HEK293 (cell line): ENCODE measurements at regions not wholly inside any gene's neighbourhood (a gene's known extent, or its start where the extent isn't known, plus 50 kb on each side); places are given as distances from the start of the nearest gene placed in this dataset.

ENCODE experiments used
- CTCF ChIP-seq: fragments of 450-650 bp; formaldehyde crosslinking; IDR thresholded peaks from 2 replicates; pipeline ENCODE4 v1.5.1; 2016; ENCODE audit warnings: missing biosample characterization, missing genetic modification characterization
- GLIS2 ChIP-seq: fragments of 450-650 bp; formaldehyde crosslinking; IDR thresholded peaks from 2 replicates; pipeline ENCODE4 v1.5.1; 2016; ENCODE audit warnings: missing biosample characterization, missing genetic modification characterization
- KLF1 ChIP-seq: fragments of 450-650 bp; formaldehyde crosslinking; IDR thresholded peaks from 2 replicates; pipeline ENCODE4 v1.5.1; 2016; ENCODE audit warnings: missing biosample characterization, missing genetic modification characterization
- MYNN ChIP-seq: fragments of 450-650 bp; formaldehyde crosslinking; IDR thresholded peaks from 2 replicates; pipeline ENCODE4 v1.5.1; 2016; ENCODE audit warnings: missing biosample characterization, missing genetic modification characterization, borderline replicate concordance
- REPIN1 ChIP-seq: fragments of 450-650 bp; formaldehyde crosslinking; IDR thresholded peaks from 2 replicates; pipeline ENCODE4 v1.5.1; 2017; ENCODE audit warnings: missing biosample characterization, missing genetic modification characterization, low read depth
- YY1 ChIP-seq: fragments of 450-650 bp; formaldehyde crosslinking; IDR thresholded peaks from 2 replicates; pipeline ENCODE4 v1.5.1; 2018; ENCODE audit warnings: missing biosample characterization, missing genetic modification characterization
- ZBTB7A ChIP-seq: fragments of 450-650 bp; formaldehyde crosslinking; IDR thresholded peaks from 2 replicates; pipeline ENCODE4 v1.5.1; 2016; ENCODE audit warnings: low read depth, missing biosample characterization, missing genetic modification characterization
- ZNF24 ChIP-seq: fragments of 450-650 bp; formaldehyde crosslinking; IDR thresholded peaks from 2 replicates; pipeline ENCODE4 v1.5.1; 2016; ENCODE audit warnings: missing biosample characterization, missing genetic modification characterization
- ZNF324 ChIP-seq: fragments of 450-650 bp; formaldehyde crosslinking; IDR thresholded peaks from 2 replicates; pipeline ENCODE4 v1.5.1; 2016; ENCODE audit warnings: missing biosample characterization, missing genetic modification characterization
- TF ChIP-seq, protein P1 (sequence below): fragments of 450-650 bp; formaldehyde crosslinking; IDR thresholded peaks from 2 replicates; pipeline ENCODE4 v1.5.1; 2016; ENCODE audit warnings: missing biosample characterization, missing genetic modification characterization
- TF ChIP-seq, protein P2 (sequence below): fragments of 450-650 bp; formaldehyde crosslinking; IDR thresholded peaks from 2 replicates; pipeline ENCODE4 v1.5.1; 2016; ENCODE audit warnings: missing biosample characterization, missing genetic modification characterization

GRCh38 chr9:65426231-65426630, 141.2 kb upstream of the FOXD4L5 start:
- no peak for TF ChIP-seq GLIS2 (tag by site-specific recombination)
- TF ChIP-seq ZNF24 (tag by site-specific recombination): no peak
- no peak for TF ChIP-seq MYNN (tag by site-specific recombination)
- no peak for TF ChIP-seq YY1
- no peak for TF ChIP-seq REPIN1 (tag by site-specific recombination)
- TF ChIP-seq CTCF: no peak
- TF ChIP-seq ZNF324: no peak
- TF ChIP-seq, protein P1, sequence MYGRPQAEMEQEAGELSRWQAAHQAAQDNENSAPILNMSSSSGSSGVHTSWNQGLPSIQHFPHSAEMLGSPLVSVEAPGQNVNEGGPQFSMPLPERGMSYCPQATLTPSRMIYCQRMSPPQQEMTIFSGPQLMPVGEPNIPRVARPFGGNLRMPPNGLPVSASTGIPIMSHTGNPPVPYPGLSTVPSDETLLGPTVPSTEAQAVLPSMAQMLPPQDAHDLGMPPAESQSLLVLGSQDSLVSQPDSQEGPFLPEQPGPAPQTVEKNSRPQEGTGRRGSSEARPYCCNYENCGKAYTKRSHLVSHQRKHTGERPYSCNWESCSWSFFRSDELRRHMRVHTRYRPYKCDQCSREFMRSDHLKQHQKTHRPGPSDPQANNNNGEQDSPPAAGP (tag by site-specific recombination): no peak
- TF ChIP-seq, protein P2, sequence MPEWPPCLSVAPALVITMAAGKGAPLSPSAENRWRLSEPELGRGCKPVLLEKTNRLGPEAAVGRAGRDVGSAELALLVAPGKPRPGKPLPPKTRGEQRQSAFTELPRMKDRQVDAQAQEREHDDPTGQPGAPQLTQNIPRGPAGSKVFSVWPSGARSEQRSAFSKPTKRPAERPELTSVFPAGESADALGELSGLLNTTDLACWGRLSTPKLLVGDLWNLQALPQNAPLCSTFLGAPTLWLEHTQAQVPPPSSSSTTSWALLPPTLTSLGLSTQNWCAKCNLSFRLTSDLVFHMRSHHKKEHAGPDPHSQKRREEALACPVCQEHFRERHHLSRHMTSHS (tag by site-specific recombination): no peak
- TF ChIP-seq ZBTB7A: no peak
- TF ChIP-seq KLF1 (tag by site-specific recombination): no peak
